HG03175 (cell line): ENCODE measurements at regions not wholly inside any gene's neighbourhood (a gene's known extent, or its start where the extent isn't known, plus 50 kb on each side); places are given as distances from the start of the nearest gene placed in this dataset.

Experiments
- ATAC-seq: cut with Tn5 transposase; IDR thresholded peaks from one replicate; pipeline ENCODE4 v1.9.1; 2021; ENCODE audit warnings: mild to moderate bottlenecking, moderate library complexity; ENCODE audit not compliant: unreplicated experiment

DNA sequence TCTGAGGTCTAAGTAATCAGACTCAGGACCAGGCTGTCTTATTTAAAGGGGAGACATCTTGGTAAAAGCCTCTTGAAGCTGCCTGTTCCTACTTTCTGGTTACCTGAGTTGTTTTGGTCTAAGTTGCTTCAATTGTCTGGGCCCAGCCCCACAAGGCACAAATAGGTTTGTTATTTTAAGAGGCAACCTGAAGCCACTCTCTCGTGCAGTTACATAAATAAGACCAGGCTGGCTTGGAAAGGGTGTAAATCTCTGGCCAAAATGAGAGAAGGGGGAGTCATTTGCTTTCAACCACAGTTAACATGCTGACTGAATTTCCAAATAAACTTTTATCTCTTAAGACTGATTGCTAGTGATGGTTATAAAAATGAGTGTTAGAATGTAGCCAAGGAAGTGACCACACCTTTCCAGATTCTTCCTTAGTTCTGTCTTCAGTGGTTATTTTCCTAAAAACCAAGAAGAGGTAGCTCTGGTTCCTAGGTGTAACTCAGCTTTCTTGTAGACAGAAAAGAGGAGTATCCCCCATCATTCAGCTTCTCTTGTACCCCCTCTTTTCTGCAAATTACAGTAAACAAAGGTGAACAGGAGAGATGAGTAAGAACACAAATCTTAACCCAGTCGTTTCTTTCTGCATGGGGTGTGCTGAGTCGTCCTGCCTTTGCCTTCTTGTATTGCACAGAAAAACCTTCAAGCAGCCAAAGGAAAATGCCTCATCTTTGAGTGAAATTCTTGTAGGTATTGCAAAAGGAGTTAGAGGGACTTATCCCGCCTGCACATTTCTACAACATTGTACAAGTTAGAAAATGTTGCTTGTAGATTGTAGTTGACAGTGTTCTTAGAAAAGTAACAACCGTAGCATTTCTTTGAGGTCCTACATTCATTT, 161.5 kb upstream of the NT5C1B start:
- no peak for ATAC-seq

DNA sequence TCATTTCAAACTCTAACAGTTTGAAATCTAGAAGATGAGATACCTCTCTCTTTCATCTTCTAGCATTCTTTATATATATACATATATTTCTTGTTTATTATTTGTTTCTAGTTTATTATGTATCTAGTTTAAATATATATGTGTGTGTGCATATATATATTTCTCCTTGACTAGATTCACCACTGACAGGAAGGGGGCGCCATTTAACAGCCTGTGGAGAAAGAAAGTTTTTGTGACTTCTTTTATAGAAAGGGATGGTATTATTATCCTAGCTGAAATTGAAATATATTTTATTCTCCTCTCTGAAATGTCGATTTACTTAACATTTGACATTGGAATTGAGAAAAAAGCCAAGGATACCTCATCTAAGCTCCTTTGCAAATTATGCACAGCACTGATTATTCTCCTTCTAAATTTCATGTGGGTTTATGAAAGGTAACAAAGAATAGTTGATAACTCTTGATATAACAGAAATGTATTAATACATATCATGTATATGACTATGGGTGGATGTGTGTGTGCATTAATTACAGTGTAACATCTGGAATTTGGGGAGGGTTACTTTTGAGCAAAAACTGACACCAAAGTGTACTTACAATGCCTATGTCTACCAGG, 160.7 kb upstream of the NT5C1B start:
- ATAC-seq = no peak

DNA sequence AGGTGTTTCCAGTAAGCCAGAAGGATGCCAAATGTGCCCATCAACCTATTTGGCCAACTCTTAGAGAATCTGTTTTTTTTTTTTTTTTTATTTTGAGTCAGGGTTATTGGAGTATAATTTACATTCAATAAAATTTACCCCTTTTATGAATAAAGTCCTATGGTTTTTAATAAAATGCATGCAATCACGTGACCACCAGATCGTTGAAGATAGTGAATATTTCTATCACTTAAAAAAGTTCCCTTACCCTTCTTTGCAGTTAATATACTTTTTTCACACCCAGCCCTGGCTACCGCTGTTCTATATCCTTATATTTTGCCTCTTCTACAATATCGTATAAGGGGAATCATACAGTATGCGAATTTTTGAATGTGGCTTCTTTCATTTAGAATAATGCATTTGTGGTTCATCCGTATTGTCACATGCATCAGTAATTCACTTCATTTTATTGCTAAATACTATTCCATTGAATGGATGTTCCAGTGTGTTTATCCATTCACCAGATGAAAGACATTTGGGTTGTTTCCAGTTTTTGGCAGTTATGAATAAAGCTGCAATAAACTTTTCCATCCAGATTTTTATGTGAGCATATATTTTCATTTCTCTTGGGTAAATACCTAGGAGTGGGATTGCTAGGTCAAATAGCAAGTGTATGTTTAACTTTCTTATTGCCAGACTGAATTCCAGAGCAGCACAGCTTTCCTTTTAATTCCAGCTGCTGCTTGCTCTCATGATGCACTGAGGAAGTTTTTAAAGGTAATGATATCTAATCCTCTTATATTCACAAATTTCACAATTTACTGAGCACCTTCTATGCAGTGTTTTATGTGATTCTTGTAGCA, 156.3 kb upstream of the NT5C1B start:
- no peak for ATAC-seq

DNA sequence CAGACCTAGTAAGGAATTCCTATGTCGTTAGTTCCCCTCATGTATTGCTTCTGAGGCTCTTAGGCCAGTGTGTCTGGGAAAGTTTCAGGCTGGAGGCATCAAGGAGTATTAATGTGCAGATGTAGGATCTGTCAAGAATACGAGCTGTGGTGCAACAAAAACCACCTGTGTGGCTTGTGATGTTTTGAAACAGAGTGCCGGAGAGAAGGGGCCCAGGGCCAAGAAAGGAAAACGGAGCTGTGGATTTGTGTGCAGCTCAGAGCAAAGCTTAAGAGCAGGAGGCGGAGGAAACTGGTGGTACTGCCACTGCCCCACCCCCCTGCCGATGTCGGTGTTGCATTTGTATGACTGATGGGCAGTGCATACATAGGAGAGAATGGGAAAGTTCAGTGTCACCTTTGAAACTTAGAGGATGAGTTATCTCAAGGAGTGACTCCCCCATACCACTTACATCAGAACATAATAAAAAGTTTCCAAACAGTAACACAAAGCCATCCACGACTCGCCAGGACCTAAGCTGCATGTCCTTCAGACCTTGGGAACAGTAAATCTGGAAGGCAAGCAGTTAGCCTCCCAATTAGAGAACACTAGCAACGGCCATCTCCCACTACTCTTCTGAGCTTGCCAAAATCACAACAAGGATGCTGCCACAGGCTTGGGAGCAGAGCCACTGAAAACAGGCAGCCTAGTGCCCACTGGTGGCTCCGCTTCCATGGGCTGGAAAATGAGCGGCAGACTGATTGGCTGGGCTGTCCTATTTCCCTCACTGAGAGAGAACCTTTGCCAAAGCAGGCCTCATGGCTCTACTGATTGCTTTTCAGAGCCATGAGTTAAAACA, 152.7 kb upstream of the NT5C1B start:
- no peak for ATAC-seq

DNA sequence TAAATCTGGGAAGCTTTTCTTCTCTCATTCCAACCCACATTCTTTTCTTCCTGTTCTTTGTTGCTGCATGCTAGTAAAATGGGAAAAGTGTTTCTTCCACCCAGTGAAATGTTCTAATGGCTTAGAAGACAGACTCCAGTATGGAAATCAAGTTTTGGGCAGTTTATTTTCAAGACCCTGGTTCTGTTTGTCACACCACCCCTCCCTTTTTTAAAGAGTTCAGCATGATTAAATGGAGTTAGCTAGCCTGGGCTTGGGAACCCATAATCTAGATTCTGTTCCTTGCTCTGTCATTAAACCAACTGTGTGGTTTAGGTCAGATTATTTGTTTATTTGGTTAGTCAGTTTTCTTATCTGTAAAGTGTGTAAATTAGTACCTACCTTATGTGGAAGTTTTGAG, 151.8 kb upstream of the NT5C1B start:
- ATAC-seq = no peak

DNA sequence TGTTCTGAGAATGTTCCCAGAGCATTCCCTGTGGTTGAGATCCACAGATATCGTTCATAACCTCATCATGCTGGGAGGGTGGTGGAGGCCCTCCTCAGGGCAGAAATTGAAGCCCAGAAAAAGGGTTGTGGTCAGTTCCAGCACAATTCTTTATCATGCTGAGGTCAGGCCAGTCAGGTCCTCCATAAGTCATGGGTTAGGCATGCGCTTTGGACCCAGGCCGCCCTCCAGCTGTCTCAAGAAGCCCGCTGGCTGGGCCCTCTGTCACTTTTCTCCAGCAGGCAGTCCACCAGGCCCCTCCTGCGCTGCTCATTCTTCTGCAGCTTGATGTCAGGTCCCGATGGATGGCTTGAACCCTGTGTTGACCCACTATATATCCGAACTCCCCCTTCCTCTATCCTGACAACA, 151.1 kb upstream of the NT5C1B start:
- ATAC-seq = no peak

DNA sequence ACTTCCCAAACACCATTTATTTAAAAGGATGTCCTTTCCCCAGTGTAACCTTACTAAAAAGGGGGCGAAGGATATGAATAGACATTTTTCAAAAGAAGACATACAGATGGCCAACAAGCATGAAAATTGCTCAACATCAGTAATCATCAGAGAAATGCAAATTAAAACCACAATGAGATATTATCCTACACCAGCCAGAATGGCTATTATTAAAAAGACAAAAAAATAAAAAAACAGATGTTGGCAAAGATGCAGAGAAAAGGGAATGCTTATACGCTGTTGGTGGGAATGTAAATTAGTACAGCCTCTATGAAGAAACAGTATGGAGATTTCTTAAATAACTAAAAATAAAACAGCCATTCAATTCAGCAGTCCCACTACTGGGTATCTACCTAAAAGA, 142.3 kb upstream of the NT5C1B start:
- ATAC-seq = no peak

DNA sequence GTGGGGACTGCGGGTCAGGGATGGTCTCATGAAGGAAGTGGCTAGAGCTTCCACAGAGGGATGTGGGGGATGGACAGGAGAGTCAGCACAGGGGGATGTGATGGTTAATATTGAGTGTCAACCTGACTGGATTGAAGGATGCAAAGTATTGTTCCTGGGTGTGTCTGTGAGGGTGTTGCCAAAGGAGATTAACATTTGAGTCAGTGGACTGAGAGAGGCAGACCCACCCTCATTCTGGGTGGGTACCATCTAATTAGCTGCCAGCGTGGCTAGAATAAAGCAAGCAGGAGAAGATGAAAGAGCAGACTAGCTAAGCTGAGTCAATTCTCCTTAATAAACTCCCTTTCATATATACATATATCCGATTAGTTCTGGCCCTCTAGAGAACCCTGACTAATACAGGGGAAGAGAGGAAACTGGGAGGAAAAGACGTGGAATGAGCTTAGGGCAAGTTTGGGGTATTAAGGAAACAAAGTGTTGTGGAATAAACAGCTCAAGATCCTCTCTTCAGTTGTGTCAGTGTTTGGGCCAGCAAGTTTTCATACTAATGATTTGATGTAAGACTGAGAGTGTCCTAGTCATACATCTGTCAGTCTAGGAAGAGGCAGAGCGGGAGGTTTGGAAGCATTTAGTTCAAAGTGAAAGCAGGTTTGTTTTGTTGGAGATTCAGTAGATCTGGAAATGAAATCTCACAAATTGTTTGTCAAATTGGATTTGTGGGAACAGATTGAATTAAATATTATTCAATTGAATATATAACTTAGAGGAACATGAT, 135.2 kb upstream of the NT5C1B start:
- no peak for ATAC-seq

DNA sequence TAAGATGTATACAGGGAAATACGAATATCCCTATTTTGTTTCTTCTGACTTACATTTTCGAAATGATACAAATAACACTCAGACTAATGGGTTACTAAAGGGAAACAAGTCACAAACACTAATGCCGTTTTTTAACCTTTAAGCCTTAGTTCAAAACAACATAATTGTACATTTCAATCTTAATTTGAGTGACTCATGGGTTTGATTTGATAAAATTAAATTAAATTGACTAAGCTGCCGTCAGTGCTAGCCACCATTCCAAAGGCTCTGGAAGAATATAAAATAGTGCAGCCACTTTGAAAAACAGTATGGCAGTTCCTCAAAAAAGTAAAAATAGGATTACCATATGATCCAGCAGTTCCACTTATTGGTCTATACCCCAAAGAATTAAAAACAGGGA, 133.8 kb upstream of the NT5C1B start:
- no peak for ATAC-seq

DNA sequence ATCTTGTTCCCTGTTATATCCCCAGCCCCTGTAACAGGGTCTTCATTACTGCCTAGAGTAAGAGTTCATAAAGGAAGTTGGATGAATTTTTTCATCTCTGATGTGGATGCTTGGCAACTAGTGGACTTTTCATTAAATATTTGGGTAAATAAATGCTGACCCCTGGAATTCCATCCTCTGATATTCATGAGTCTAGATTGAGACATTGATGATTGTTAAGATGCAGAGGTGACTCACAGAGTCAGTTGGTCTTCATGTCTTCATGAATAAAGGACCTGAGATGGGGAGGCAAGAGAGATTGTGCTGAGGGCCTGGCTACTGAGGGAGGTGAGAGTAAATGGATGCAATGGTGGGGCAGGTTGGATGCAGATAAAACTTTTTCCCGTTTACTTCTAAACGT, 132.7 kb upstream of the NT5C1B start:
- no peak for ATAC-seq

DNA sequence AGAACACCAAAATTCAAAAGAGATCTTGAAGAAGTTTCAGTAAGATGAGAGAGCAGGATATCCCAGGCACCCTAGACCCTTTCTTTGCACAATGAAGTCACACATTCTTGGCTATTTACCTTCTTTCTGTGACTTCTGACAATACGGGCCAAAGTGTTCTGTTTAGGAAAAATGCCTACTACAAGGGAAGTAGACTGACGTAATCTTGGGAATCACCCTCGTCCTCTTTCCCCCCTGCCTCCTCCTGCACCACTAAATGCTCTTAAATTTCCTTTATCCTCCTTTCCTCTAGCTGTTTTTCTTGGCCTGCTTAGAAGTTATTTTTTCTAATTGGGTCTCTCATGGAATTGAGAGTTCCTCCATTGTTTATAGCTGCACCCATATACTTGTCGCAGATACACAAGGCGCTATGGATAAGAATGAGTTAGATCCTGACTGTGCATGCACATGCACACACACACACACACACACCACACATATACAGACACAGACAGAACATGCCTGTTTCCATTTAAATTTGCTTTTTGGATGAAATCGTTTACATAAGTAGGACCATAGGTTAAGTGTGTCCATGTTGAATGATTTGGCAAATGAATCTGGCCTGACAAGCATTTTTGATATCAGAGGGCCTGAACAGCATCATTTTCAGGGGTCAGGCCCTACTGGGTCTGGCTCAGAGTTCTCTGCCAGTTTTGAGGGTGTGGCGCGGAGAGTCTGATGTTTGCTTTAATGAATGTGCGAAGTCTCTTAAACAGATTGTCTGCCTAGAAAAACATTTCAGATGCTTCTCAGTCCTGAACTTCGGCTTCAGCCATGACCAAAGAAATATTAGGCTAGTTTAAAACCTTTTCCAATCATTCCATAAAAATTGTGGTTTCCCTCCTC, 131.9 kb upstream of the NT5C1B start:
- no peak for ATAC-seq

DNA sequence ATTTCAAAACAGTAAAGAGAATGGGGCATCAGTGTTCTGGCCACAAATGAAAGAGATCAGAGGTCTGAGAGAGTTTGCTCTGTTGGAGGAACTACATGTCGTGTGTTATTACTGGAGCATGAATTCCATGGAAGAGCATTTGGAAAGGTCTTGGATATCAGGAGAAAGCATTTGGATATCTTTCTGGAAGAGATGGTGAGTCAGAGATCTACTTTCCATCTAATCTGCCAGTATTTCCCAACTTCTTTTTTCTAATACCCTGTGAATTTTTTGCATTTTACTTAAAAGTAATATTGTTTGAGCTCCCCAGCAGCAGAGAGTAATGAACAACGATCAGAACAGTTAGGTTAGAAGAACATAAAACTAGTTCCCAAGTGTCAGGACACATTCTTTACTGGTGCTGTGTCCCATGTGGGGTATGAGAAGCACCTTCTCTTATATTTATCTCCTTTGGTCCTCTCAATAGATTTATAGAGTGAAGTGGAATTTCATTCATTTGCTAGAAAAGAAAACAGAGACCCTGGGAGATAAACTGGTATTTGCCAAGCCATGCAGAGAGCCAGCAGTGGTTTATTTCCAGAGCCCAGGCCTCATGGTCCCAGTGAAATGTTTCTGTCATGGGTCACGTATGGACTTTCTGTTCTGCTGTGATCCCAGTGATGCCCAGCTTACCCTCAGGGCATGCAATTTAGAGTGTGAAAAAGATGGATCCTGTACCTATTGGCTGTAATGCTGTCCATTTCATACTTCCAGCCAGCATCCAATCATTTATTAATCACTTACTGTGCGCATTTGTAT, 130.8 kb upstream of the NT5C1B start:
- no peak for ATAC-seq

DNA sequence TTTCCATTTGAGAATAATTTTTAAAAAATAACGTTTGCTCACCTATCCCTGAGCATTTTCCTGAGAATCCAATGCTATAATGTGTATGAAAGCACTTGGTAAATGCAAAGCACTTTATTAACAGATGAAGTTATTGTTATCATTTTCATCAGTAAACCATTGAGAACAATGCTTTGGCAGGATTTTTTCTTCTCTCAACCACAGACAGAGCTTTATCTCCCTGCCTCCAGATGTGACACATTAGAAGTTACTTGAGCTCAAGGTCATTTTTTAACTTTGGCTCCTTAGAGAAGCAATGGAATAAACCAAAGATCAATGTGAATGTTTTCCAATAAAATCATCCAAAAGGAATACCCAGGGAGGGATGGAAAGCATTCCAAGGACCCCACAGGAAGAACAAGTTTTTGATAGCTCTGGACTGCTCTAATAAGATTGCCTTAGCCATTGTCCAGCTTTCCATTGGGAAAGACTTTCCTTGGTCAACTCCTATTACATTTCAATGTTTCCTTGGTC, 118.9 kb upstream of the NT5C1B start:
- no peak for ATAC-seq

DNA sequence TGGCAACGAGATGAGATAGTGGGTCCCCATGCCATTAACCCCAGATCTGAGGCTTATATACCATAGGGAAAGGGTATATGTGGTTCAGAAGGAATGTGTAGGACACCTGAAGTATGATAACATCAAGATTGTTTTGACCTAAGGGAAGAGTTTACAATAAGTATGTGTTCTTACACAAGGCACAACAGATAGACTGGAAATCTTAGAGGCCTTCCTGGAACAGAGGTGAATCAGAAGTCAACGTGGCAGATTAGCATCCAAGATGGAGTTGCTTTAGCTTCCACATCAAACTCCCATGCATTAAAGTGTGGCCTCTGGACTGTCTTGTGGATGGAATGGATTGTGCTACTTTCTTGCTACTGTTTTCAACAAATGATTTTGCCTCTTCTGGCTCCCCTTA, 116.6 kb upstream of the NT5C1B start:
- ATAC-seq = no peak

DNA sequence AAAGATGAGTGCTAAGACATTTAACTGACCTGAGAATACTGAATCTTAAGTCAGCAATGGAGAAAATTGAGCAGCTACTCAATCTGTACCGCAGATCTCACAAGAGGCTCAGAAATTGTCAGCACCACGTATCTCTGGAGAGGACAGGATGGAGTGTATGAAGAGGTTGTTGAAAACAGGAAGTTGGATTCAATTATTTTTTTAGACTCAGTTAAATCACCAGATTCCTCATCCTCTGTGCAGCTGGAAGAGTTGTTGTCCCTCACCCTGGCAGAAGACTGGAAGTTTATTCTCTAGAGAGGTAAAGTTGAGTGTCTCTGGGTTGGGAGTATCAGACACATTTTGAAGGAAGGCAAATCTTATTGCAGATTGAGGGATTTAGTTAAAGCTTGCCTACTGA, 114.9 kb upstream of the NT5C1B start:
- no peak for ATAC-seq

DNA sequence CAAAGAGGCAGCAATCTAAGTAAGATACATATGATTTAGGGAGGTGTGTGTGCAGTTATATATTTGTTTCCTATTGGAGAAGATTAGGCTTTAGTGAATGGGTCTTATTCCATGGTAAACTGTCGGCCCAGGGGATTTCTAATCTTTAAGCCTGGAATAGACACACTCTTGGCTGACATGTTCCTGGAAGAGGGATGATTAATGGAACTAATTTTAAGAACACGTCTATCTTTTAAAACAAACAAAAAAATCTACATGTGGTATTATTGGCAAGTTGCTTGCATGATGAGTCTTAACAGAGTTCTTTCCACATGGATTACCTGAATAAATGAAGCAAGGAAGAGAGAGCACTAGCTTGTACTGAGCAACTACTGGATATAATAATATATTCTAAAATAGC, 114.2 kb upstream of the NT5C1B start:
- no peak for ATAC-seq

DNA sequence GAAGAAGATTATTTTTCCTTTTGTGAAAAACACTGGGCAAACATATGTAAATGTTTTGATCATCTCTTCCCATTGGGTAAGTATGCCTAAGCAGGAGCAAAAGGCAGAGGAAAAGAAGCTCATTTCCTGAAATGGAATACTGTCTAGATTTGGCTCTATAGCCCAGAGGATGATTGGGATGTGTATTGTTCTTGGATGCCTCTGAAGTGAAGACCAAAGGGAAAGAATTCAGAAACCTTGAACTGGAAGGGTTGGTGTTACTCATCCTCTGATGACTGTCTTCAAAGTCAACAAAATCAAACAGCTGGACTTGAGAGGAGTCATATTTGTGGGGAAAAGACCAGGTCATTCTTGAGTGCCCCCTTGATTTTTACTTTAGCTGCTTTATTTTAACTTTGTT, 112.6 kb upstream of the NT5C1B start:
- ATAC-seq = no peak

DNA sequence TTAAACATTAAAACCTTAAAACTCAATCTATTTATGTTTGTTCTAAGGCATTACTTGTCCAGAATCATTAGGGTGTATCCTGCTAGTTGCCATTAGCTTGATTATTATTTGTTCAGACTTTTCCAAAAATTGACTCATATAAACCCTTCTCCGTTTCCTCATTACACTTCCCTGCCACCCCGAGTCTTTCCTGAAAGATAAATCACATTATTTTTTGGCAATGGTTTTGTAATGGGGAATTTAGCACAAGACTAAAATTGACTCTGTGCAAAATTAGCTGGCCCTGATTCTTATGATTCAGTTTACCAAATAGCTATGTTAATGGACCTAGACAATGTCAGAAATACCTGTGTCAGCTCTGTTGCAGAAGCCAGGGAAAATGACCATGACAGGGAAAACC, 112.2 kb upstream of the NT5C1B start:
- no peak for ATAC-seq
